GM12878 (cell line): ENCODE measurements at regions not wholly inside any gene's neighbourhood (a gene's known extent, or its start where the extent isn't known, plus 50 kb on each side); places are given as distances from the start of the nearest gene placed in this dataset.

Experiments used
- ESRRA ChIP-seq: IDR thresholded peaks from 2 replicates; pipeline ENCODE4 v1.6.1; 2012; ENCODE audit warnings: mild to moderate bottlenecking, low read length, improper control_type of control experiment
- EZH2 ChIP-seq: IDR thresholded peaks from 2 replicates; pipeline ENCODE4 v1.6.1; 2012; ENCODE audit warnings: low read depth, mild to moderate bottlenecking, control low read depth, inconsistent platforms, low read length, borderline replicate concordance; ENCODE audit not compliant: control insufficient read depth
- JUNB ChIP-seq: IDR thresholded peaks from 2 replicates; pipeline ENCODE4 v1.6.1; 2016; ENCODE audit warnings: antibody characterized with exemption, mild to moderate bottlenecking
- MXI1 ChIP-seq: fragments of 150-350 bp; IDR thresholded peaks from 2 replicates; pipeline ENCODE4 v1.6.1; 2011; ENCODE audit warnings: low read depth, mild to moderate bottlenecking, inconsistent platforms, low read length, improper control_type of control experiment
- NFYA ChIP-seq: IDR thresholded peaks from 2 replicates; pipeline ENCODE4 v1.6.1; 2011; ENCODE audit warnings: low read depth, mild to moderate bottlenecking, low read length, improper control_type of control experiment, borderline replicate concordance
- POLR2A ChIP-seq: IDR thresholded peaks from 2 replicates; pipeline ENCODE4 v1.6.1; 2011; ENCODE audit warnings: low read depth, mild to moderate bottlenecking, low read length
- REST ChIP-seq: IDR thresholded peaks from 2 replicates; pipeline ENCODE4 v1.6.1; 2012; ENCODE audit warnings: mild to moderate bottlenecking, low read depth, low read length
- RFX5 ChIP-seq: IDR thresholded peaks from 2 replicates; pipeline ENCODE4 v1.6.1; 2011; ENCODE audit warnings: low read depth, low read length, improper control_type of control experiment
- YY1 ChIP-seq: IDR thresholded peaks from 2 replicates; pipeline ENCODE4 v1.6.1; 2011; ENCODE audit warnings: low read depth, mild to moderate bottlenecking, low read length
- TF ChIP-seq, protein P1 (sequence below): IDR thresholded peaks from 2 replicates; pipeline ENCODE4 v1.6.1; 2012; ENCODE audit warnings: improper control_type of control experiment, low read depth, low read length; ENCODE audit not compliant: insufficient replicate concordance
- TF ChIP-seq, protein P2 (sequence below), 3 experiments: IDR thresholded peaks in 2 of 3; conservative IDR thresholded peaks in 1 of 3; 2 replicates each; pipeline ENCODE4 v1.5.1; 2011; ENCODE audit warnings: low read depth in 3 of 3, low read length in 3 of 3, mild to moderate bottlenecking in 3 of 3, control low read depth in 2 of 3, moderate library complexity in 2 of 3, inconsistent platforms in 1 of 3, mixed read lengths in 1 of 3; ENCODE audit not compliant: control insufficient read depth in 2 of 3, insufficient read depth in 1 of 3; ENCODE audit errors: extremely low read depth in 1 of 3
- TF ChIP-seq, protein P3 (sequence below): IDR thresholded peaks from 2 replicates; pipeline ENCODE4 v1.6.1; 2012; ENCODE audit warnings: low read depth, low read length, improper control_type of control experiment

GRCh38 chr3:96000966-96001365, 813.4 kb upstream of the EPHA6 start:
- no peak for TF ChIP-seq RFX5
- no peak for TF ChIP-seq MXI1
- TF ChIP-seq, protein P1, sequence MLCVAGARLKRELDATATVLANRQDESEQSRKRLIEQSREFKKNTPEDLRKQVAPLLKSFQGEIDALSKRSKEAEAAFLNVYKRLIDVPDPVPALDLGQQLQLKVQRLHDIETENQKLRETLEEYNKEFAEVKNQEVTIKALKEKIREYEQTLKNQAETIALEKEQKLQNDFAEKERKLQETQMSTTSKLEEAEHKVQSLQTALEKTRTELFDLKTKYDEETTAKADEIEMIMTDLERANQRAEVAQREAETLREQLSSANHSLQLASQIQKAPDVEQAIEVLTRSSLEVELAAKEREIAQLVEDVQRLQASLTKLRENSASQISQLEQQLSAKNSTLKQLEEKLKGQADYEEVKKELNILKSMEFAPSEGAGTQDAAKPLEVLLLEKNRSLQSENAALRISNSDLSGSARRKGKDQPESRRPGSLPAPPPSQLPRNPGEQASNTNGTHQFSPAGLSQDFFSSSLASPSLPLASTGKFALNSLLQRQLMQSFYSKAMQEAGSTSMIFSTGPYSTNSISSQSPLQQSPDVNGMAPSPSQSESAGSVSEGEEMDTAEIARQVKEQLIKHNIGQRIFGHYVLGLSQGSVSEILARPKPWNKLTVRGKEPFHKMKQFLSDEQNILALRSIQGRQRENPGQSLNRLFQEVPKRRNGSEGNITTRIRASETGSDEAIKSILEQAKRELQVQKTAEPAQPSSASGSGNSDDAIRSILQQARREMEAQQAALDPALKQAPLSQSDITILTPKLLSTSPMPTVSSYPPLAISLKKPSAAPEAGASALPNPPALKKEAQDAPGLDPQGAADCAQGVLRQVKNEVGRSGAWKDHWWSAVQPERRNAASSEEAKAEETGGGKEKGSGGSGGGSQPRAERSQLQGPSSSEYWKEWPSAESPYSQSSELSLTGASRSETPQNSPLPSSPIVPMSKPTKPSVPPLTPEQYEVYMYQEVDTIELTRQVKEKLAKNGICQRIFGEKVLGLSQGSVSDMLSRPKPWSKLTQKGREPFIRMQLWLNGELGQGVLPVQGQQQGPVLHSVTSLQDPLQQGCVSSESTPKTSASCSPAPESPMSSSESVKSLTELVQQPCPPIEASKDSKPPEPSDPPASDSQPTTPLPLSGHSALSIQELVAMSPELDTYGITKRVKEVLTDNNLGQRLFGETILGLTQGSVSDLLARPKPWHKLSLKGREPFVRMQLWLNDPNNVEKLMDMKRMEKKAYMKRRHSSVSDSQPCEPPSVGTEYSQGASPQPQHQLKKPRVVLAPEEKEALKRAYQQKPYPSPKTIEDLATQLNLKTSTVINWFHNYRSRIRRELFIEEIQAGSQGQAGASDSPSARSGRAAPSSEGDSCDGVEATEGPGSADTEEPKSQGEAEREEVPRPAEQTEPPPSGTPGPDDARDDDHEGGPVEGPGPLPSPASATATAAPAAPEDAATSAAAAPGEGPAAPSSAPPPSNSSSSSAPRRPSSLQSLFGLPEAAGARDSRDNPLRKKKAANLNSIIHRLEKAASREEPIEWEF, result no peak
- TF ChIP-seq NFYA, result no peak
- TF ChIP-seq, protein P2, sequence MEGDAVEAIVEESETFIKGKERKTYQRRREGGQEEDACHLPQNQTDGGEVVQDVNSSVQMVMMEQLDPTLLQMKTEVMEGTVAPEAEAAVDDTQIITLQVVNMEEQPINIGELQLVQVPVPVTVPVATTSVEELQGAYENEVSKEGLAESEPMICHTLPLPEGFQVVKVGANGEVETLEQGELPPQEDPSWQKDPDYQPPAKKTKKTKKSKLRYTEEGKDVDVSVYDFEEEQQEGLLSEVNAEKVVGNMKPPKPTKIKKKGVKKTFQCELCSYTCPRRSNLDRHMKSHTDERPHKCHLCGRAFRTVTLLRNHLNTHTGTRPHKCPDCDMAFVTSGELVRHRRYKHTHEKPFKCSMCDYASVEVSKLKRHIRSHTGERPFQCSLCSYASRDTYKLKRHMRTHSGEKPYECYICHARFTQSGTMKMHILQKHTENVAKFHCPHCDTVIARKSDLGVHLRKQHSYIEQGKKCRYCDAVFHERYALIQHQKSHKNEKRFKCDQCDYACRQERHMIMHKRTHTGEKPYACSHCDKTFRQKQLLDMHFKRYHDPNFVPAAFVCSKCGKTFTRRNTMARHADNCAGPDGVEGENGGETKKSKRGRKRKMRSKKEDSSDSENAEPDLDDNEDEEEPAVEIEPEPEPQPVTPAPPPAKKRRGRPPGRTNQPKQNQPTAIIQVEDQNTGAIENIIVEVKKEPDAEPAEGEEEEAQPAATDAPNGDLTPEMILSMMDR (IDR thresholded peaks at IDR 0.05 in 2 of 3, conservative IDR thresholded peaks at IDR 0.05 in 1 of 3; ENCODE audit: control insufficient read depth in 2 of 3, extremely low read depth in 1 of 3, insufficient read depth in 1 of 3, low read depth in 3 of 3, low read length in 3 of 3), result no peak
- TF ChIP-seq, protein P3, sequence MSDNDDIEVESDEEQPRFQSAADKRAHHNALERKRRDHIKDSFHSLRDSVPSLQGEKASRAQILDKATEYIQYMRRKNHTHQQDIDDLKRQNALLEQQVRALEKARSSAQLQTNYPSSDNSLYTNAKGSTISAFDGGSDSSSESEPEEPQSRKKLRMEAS, result no peak
- TF ChIP-seq YY1, result no peak
- no peak for TF ChIP-seq JUNB
- TF ChIP-seq REST, result no peak
- no peak for TF ChIP-seq EZH2
- TF ChIP-seq ESRRA, result no peak
- TF ChIP-seq POLR2A, result no peak
